HCT116 (cell line): ENCODE measurements at regions not wholly inside any gene's neighbourhood (a gene's known extent, or its start where the extent isn't known, plus 50 kb on each side); places are given as distances from the start of the nearest gene placed in this dataset.

ENCODE experiments used
- CTCF ChIP-seq, 3 experiments: fragments of 200-600 bp in 1 of 3; sonication (generic) in 1 of 3; IDR thresholded peaks in 2 of 3; conservative IDR thresholded peaks in 1 of 3; 2 replicates each; pipeline ENCODE4 v1.5.1; 2012 to 2017; ENCODE audit warnings: low read depth in 2 of 3, low read length in 2 of 3, antibody characterized with exemption in 1 of 3, borderline replicate concordance in 1 of 3, control low read depth in 1 of 3, mild to moderate bottlenecking in 1 of 3, mixed read lengths in 1 of 3, mixed run types in 1 of 3, moderate library complexity in 1 of 3; ENCODE audit not compliant: insufficient read depth in 1 of 3
- EZH2 ChIP-seq: fragments of 200-600 bp; sonication (generic); IDR thresholded peaks from 2 replicates; pipeline ENCODE4 v1.6.1; 2017; ENCODE audit warnings: antibody characterized with exemption, mixed run types
- POLR2A ChIP-seq: IDR thresholded peaks from 2 replicates; pipeline ENCODE4 v1.7.0; 2011; ENCODE audit warnings: borderline replicate concordance; ENCODE audit not compliant: insufficient read depth, insufficient read length; ENCODE audit errors: extremely low read depth
- SP1 ChIP-seq: IDR thresholded peaks from 2 replicates; pipeline ENCODE4 v1.6.1; 2012; ENCODE audit warnings: low read depth
- SRF ChIP-seq: IDR thresholded peaks from 2 replicates; pipeline ENCODE4 v1.6.1; 2012; ENCODE audit warnings: low read depth

GRCh38 chr13:78065141-78065540 is 146.5 kb upstream of the EDNRB start:
- TF ChIP-seq SRF, result no peak
- no peak for TF ChIP-seq SP1
- no peak for TF ChIP-seq CTCF (IDR thresholded peaks at IDR 0.05 in 2 of 3, conservative IDR thresholded peaks at IDR 0.05 in 1 of 3; ENCODE audit: borderline replicate concordance in 1 of 3, insufficient read depth in 1 of 3, low read depth in 2 of 3, low read length in 2 of 3)
- TF ChIP-seq EZH2, result no peak
- no peak for TF ChIP-seq POLR2A
